ENCODE measurements at regions not wholly inside any gene's neighbourhood (a gene's known extent, or its start where the extent isn't known, plus 50 kb on each side); places are given as distances from the start of the nearest gene placed in this dataset.

- no peak for TF ChIP-seq EZH2 (IDR thresholded peaks at IDR 0.05; ENCODE audit: borderline replicate concordance, insufficient read depth, low read depth, low read length, poor library complexity, severe bottlenecking)
- TF ChIP-seq CTCF (IDR thresholded peaks at IDR 0.05) = no peak
These were observed 166.2 kb upstream of the FGF13 start for GRCh38 chrX:138877746-138878145.
